ENCODE measurements at regions not wholly inside any gene's neighbourhood (a gene's known extent, or its start where the extent isn't known, plus 50 kb on each side); places are given as distances from the start of the nearest gene placed in this dataset.

- TF ChIP-seq YY1 (IDR thresholded peaks at IDR 0.05; ENCODE audit: insufficient read depth, insufficient read length) (no peak), ZNF274 (IDR thresholded peaks at IDR 0.05; ENCODE audit: low read depth, low read length) (no peak)
Observed at GRCh38 chr5:125785407-125785806, 637.8 kb upstream of the GRAMD2B start.
